ENCODE measurements at regions not wholly inside any gene's neighbourhood (a gene's known extent, or its start where the extent isn't known, plus 50 kb on each side); places are given as distances from the start of the nearest gene placed in this dataset.

DNA sequence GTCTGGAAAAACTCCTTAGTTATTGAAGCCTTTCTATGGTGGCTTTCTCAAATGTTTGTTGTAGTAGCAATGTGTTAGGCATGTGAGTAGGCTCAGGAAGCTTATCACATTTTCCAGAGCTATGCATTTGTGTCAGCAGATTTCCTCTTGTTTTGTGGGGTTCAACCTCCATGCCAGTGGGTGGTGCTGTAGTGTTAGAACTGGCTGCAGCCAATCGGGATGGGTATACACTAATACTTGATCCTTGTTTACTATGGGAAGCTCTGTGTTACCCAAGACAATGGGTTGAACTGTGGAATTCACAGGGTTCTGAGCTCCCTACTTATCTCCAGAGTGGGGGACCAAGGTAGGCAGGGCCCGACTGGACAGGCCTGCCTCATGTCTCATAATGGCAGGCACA lies 348.5 kb upstream of the ADAMTS5 start:
- TF ChIP-seq EZH2 (IDR thresholded peaks at IDR 0.05; ENCODE audit: low read length) (no peak), CTCF (optimal IDR thresholded peaks at IDR 0.05 in 1 of 3, IDR thresholded peaks at IDR 0.05 in 1 of 3, conservative IDR thresholded peaks at IDR 0.05 in 1 of 3; ENCODE audit: extremely low read depth in 1 of 3, insufficient read depth in 2 of 3, low read length in 3 of 3) (no peak)
- H3K36me3 ChIP-seq (ENCODE audit: control insufficient read depth in 2 of 2, extremely low read depth in 1 of 2, insufficient read depth in 2 of 2, low read length in 2 of 2): no peaks in the 10 kb centered on the region
- H4K20me1 ChIP-seq (ENCODE audit: control insufficient read depth, extremely low read depth, insufficient read depth, low read length): no peaks in the 10 kb centered on the region
- no peaks in the 10 kb centered on the region for H3K9me1 ChIP-seq (ENCODE audit: control insufficient read depth, extremely low read depth, insufficient read depth, low read length)
- H2AFZ ChIP-seq (ENCODE audit: control insufficient read depth, low read length): no peak overlapping the region
- H3K9ac ChIP-seq (ENCODE audit: control insufficient read depth, extremely low read depth, insufficient read depth, low read length): no peak overlapping the region
- peak; percentile 29 for FAIRE-seq
- no peaks in the 10 kb centered on the region for H3K9me3 ChIP-seq (ENCODE audit: control insufficient read depth, low read depth, low read length)
- dilution Hi-C loops (cut with MboI; ENCODE audit: extremely low pct_ligation_motif_present, low sequenced_read_pairs): no loop called here
- H3K27ac ChIP-seq (ENCODE audit: control insufficient read depth, insufficient read depth, low read length): no peak overlapping the region
- no peaks in the 10 kb centered on the region for H3K27me3 ChIP-seq (ENCODE audit: control insufficient read depth, extremely low read depth, insufficient read depth, low read length)
- no peak overlapping the region for H3K4me3 ChIP-seq (ENCODE audit: control insufficient read depth in 2 of 3, extremely low read depth in 1 of 3, insufficient read depth in 2 of 3, low read depth in 1 of 3, low read length in 3 of 3)
- no peaks in the 10 kb centered on the region for H3K4me1 ChIP-seq (ENCODE audit: control insufficient read depth, extremely low read depth, insufficient read depth, low read length)
- no peak overlapping the region for H3K4me2 ChIP-seq (ENCODE audit: control insufficient read depth, extremely low read depth, insufficient read depth, low read depth, low read length)
- no peak for DNase-seq (ENCODE audit: low read depth, low spot score)
- no peaks in the 10 kb centered on the region for H3K79me2 ChIP-seq (ENCODE audit: control insufficient read depth, insufficient read depth, low read length)

- Histone ChIP-seq H3K79me2 (ENCODE audit: control insufficient read depth, insufficient read depth, low read length) (no peaks in the 10 kb centered on the region), H3K4me2 (ENCODE audit: control insufficient read depth, extremely low read depth, insufficient read depth, low read depth, low read length) (no peak overlapping the region), H3K27me3 (ENCODE audit: control insufficient read depth, extremely low read depth, insufficient read depth, low read length) (no peaks in the 10 kb centered on the region), H3K4me3 (ENCODE audit: control insufficient read depth in 2 of 3, extremely low read depth in 1 of 3, insufficient read depth in 2 of 3, low read depth in 1 of 3, low read length in 3 of 3) (no peak overlapping the region), H3K4me1 (ENCODE audit: control insufficient read depth, extremely low read depth, insufficient read depth, low read length) (no peaks in the 10 kb centered on the region), H2AFZ (ENCODE audit: control insufficient read depth, low read length) (no peak overlapping the region), H3K36me3 (ENCODE audit: control insufficient read depth in 2 of 2, extremely low read depth in 1 of 2, insufficient read depth in 2 of 2, low read length in 2 of 2) (no peaks in the 10 kb centered on the region), H3K27ac (ENCODE audit: control insufficient read depth, insufficient read depth, low read length) (no peak overlapping the region), H4K20me1 (ENCODE audit: control insufficient read depth, extremely low read depth, insufficient read depth, low read length) (no peaks in the 10 kb centered on the region), H3K9me3 (ENCODE audit: control insufficient read depth, low read depth, low read length) (no peaks in the 10 kb centered on the region), H3K9me1 (ENCODE audit: control insufficient read depth, extremely low read depth, insufficient read depth, low read length) (no peaks in the 10 kb centered on the region), H3K9ac (ENCODE audit: control insufficient read depth, extremely low read depth, insufficient read depth, low read length) (no peak overlapping the region)
- DNase-seq (ENCODE audit: low read depth, low spot score): no peak
- dilution Hi-C loops (cut with MboI; ENCODE audit: extremely low pct_ligation_motif_present, low sequenced_read_pairs): no loop called here
- TF ChIP-seq EZH2 (IDR thresholded peaks at IDR 0.05; ENCODE audit: low read length): no peak
- no peak for FAIRE-seq
These were observed 347.2 kb upstream of the ADAMTS5 start for GRCh38 chr21:27314131-27314530.
